ENCODE measurements at regions not wholly inside any gene's neighbourhood (a gene's known extent, or its start where the extent isn't known, plus 50 kb on each side); places are given as distances from the start of the nearest gene placed in this dataset.

GRCh38 chr4:188719794-188720193, 580.6 kb downstream of the TRIML1 start (continued):
- TF ChIP-seq ZNF76 (tag by site-specific recombination; IDR thresholded peaks at IDR 0.05; ENCODE audit: borderline replicate concordance, low read depth), result no peak
- TF ChIP-seq ZNF513 (tag by site-specific recombination; IDR thresholded peaks at IDR 0.05), result no peak

- H3K36me3 ChIP-seq (ENCODE audit: control insufficient read depth in 2 of 2, insufficient read depth in 1 of 2, low read length in 2 of 2), result no peaks in the 10 kb centered on the region
- H3K4me3 ChIP-seq (ENCODE audit: low read depth, low read length), result no peak overlapping the region
- H3K27ac ChIP-seq (ENCODE audit: extremely low read depth, low read depth, low read length), result no peak overlapping the region
- CTCF ChIA-PET, result interaction anchor here (0.7 kb wide), 1 partner anchor 404 kb away, joined by 4 read pairs; no protein-coding TSS in a partner anchor
- TF ChIP-seq ZSCAN16 (tag by site-specific recombination; IDR thresholded peaks at IDR 0.05) (no peak), ZNF558 (tag by site-specific recombination; IDR thresholded peaks at IDR 0.05) (no peak), ZNF677 (tag by site-specific recombination; IDR thresholded peaks at IDR 0.05) (no peak), SP2 (tag by site-specific recombination; IDR thresholded peaks at IDR 0.05) (no peak), INSM2 (tag by site-specific recombination; IDR thresholded peaks at IDR 0.05) (no peak), ZNF398 (tag by site-specific recombination; IDR thresholded peaks at IDR 0.05) (no peak), ZNF174 (tag by site-specific recombination; IDR thresholded peaks at IDR 0.05) (no peak)
- POLR2A ChIA-PET, result no interaction called here
- H3K9me3 ChIP-seq (ENCODE audit: control insufficient read depth, insufficient read depth, low read depth, low read length), result no peaks in the 10 kb centered on the region
- H3K4me1 ChIP-seq (ENCODE audit: control insufficient read depth, insufficient read depth, low read length), result no peaks in the 10 kb centered on the region
Observed at GRCh38 chr4:188722911-188723310, 583.7 kb downstream of the TRIML1 start.

- ChIA-PET CTCF (interaction anchor here (0.6 kb wide), 1 partner anchor 1066 kb away, joined by 3 read pairs; no protein-coding TSS in a partner anchor), POLR2A (no interaction called here)
- TF ChIP-seq ZNF580 (tag by site-specific recombination; IDR thresholded peaks at IDR 0.05) (no peak), ZNF560 (tag by site-specific recombination; IDR thresholded peaks at IDR 0.05; ENCODE audit: borderline replicate concordance) (no peak), ZNF548 (tag by site-specific recombination; IDR thresholded peaks at IDR 0.05) (no peak), ZNF133 (tag by site-specific recombination; IDR thresholded peaks at IDR 0.05) (no peak), ZNF501 (tag by site-specific recombination; IDR thresholded peaks at IDR 0.05) (no peak), ZNF19 (tag by site-specific recombination; IDR thresholded peaks at IDR 0.05; ENCODE audit: low read depth) (no peak), ZNF518A (tag by site-specific recombination; conservative IDR thresholded peaks at IDR 0.05; ENCODE audit: low read depth) (no peak), SP2 (tag by site-specific recombination; IDR thresholded peaks at IDR 0.05) (no peak), ZSCAN23 (tag by site-specific recombination; IDR thresholded peaks at IDR 0.05) (no peak), ZNF132 (tag by site-specific recombination; IDR thresholded peaks at IDR 0.05; ENCODE audit: borderline replicate concordance) (no peak), ZNF366 (tag by site-specific recombination; conservative IDR thresholded peaks at IDR 0.05) (no peak)
Observed at GRCh38 chr4:188727746-188728145, 588.5 kb downstream of the TRIML1 start.

More at GRCh38 chr4:188727746-188728145, 588.5 kb downstream of the TRIML1 start:
- no peaks in the 10 kb centered on the region for H3K36me3 ChIP-seq (ENCODE audit: control insufficient read depth in 2 of 2, insufficient read depth in 1 of 2, low read length in 2 of 2)
- no peak overlapping the region for H3K4me3 ChIP-seq (ENCODE audit: low read depth, low read length)
- no peaks in the 10 kb centered on the region for H3K9me3 ChIP-seq (ENCODE audit: control insufficient read depth, insufficient read depth, low read depth, low read length)
- no peaks in the 10 kb centered on the region for H3K4me1 ChIP-seq (ENCODE audit: control insufficient read depth, insufficient read depth, low read length)
- no peak overlapping the region for H3K27ac ChIP-seq (ENCODE audit: extremely low read depth, low read depth, low read length)
